GM12891 (cell line): ENCODE measurements at regions not wholly inside any gene's neighbourhood (a gene's known extent, or its start where the extent isn't known, plus 50 kb on each side); places are given as distances from the start of the nearest gene placed in this dataset.

Experiments used
- POLR2A ChIP-seq: IDR thresholded peaks from 2 replicates; pipeline ENCODE4 v1.6.1; 2011; ENCODE audit warnings: low read depth, low read length, control low read depth
- POLR2AphosphoS5 ChIP-seq: IDR thresholded peaks from 2 replicates; pipeline ENCODE4 v1.6.1; 2011; ENCODE audit warnings: low read depth, low read length, control low read depth

DNA sequence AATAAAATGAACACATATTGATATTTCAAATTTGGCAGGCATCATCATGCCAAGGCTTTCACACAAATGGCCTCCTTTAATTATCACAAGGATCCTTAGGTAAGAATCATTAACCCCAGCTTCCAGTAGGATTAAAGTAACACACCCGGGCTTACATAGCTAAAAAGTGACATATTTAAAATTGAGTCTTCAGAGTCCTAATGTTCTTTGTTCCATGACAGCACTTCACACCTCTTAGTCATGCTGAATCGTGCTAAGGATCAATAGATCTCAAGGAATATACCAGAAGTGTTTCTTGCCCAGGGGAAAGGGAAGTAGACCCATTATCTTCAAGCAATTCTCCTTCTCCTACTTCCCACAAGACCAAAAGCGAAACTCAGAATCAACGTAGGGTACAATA lies 76.6 kb upstream of the SOX2 start:
- TF ChIP-seq POLR2A (no peak), POLR2AphosphoS5 (no peak)
